HUDEP-2 (cell line): ENCODE measurements at regions not wholly inside any gene's neighbourhood (a gene's known extent, or its start where the extent isn't known, plus 50 kb on each side); places are given as distances from the start of the nearest gene placed in this dataset.
"Not testable (repeated sequence)": the region's sequence is repeated elsewhere in the genome, so short reads cannot be mapped to it uniquely, and the experiment has no call there.

ENCODE experiments used
- DNase-seq, 76 experiments: peaks; one replicate each; lab custom pipeline; 2025; ENCODE audit not compliant: unreplicated experiment in 76 of 76; lab: John Stamatoyannopoulos, UW

GRCh38 chr14:105723776-105724175 is 197.4 kb downstream of the TMEM121 start:
- not testable (repeated sequence) for DNase-seq

- DNase-seq, result not testable (repeated sequence)
These were observed 203.5 kb downstream of the TMEM121 start for GRCh38 chr14:105729825-105730368.

- DNase-seq, result not testable (repeated sequence)
These were observed 204.3 kb downstream of the TMEM121 start for GRCh38 chr14:105730731-105731130.

DNA sequence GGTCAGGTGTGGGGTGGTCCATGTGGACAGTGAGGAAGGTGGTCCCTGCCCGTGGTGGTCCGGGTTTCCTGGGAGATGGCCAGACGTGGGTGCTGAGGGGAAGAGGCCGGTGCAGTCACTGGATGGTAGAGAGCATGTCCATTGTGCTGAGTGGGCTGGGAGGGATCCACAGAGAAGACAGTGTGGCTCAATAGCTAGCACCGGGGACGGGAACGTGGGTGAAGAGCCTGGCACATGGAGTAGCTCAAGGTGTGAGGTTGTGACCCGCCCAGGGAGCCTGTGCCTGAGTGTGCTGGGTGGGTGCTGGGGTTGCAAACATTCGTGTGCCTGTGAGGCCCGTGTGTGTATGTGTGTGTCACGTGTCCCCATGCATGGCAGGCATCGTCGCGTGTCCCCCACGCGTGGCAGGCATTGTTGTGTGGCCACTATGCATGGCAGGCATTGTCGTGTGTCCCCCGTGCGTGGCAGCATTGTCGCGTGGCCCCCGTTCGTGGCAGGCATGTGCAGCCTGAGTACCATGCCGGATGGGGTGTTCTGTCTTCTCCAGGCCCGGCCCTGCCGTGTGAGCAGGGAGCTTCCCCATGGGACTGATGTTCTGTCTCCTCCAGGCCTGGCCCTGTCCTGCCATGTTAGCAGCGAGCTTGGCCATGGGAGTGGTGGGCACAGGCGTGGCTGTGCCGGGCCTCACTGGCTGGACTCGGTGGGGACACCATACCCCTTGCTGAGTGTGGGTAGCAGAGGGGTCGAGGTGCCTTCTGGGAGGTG is 205.0 kb downstream of the TMEM121 start:
- not testable (repeated sequence) for DNase-seq

DNA sequence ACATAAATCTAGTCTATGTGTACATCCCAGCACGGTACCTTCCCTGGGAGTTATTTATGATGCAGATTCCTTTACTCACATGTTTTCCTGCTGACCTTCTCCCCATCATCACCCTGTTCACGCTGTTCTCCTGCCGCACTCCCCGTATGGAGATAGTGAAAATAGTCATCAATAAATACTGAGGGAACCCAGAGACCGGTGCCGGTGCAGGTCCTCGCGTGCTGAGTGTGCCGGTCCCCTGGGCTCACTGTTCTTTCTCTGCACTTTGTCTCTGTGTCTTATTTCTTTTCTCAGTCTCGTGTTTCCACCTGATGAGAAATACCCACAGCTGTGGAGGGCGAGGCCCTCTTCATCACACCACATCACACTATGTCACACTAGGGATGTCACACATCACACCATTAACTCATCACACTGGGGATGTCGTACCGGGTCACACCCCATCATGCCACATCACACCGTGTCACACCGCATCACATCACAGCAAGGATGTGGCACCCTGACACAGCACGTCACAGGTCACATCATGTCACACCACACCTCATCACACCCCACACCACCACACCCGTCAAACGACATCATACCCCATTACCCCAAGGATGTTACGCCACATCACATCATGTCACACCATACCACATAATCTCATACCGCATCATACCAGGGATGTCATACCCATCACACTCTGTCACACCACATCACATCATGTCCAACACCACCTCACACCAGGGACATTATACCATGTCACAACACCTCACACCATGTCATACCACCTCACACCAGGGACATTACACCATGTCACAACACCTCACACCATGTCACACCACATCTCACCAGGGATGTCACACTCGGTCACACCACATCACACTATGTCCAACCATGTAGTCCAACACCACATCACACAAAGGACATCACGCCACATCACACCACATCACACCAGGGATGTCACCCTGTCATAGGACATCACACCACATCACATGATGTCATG is 207.0 kb downstream of the TMEM121 start:
- DNase-seq, result no peak

DNA sequence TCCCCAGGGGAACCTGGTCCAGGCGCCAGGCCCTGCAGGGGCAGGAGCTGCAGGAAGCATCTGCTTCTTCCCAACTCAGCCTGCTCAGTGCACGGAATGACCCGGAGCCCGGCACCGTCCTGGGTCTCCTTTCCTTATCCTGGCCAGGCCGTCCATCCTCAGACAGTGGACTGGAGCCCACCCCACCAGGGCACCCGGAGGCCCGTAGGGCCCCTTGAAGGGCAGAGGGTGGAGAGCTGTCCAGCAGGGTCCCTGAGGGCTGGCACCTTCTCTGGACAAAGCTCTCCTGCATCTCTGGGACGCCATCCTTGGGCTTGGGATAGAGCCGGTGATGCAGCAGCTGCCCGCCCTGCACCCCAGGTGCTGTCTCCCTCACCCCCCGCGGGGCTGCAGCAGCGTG is 207.9 kb downstream of the TMEM121 start:
- DNase-seq, result not testable (repeated sequence)

- DNase-seq, result not testable (repeated sequence)
These were observed 209.9 kb downstream of the TMEM121 start for GRCh38 chr14:105736331-105736730.

DNA sequence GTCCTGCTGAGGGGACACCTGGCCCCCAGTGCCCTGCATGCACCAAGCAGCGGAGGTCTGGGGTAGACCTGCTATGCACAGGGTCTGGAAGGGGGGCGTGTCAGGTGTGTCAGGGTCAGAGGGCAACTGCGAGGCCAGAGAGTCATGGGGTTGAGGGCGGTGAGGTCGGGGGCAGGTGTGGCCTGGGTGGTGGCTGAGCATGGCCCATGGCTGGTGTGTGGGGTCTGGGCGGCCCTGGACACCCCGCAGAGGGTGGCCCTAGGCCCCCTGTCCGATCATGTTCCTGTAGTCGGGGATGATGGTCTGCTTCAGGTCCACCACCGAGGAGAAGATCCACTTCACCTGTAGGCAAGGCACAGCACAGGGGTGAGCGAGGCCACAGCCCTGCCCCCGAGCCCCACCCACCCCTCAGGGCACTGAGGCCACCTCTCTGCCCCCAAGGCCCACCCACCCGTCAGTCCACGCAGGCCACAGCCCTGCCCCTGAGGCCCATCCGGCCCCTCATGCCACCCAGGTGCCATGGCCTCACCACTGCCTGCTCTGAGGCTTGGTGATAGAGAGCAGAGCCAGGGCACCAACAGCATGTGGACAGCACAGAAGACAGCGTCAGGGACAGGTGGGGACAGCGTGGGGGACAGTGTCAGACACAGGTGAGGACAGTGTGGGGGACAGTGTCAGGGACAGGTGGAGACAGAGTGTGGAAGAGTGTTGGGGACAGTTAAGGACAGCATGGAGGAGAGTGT is 211.3 kb downstream of the TMEM121 start:
- DNase-seq, result no peak

GRCh38 chr14:105738638-105739037 is 212.3 kb downstream of the TMEM121 start:
- DNase-seq, result no peak

DNA sequence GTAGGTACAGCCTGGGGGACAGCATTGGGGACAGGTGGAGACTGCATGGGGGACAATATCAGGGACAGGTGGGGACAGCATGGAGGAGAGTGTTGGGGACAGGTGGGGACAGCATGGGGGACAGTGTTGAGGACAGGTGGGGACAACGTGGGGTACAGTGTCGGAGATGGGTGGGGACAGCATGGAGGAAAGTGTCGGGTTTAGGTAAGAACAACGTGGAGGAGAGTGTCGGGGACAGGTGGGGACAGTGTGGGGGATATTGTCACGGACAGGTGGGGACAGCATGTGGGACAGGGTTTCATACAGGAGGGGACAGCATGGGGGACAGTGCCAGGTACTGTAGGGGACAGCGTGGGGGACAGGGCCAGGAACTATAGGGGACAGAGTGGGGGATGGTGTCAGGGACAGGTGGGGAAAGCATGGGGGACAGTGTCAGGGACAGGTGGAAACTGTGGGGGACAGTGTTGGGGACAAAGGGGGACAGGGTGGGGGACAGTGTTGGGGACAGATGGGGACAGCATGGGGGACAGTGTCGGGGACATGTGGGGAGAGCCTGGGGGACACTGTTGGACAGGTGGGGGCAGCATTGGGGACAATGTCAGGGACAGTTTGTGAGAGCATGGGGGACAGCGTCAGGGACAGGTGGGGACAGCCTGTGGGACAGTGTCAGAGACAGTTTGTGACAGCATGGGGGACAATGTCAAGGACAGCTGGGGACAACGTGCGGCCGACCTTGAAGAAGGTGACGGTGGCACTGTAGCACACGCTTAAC is 213.1 kb downstream of the TMEM121 start:
- DNase-seq, result no peak

- DNase-seq, result not testable (repeated sequence)
These were observed 213.9 kb downstream of the TMEM121 start for GRCh38 chr14:105740272-105740671.

DNA sequence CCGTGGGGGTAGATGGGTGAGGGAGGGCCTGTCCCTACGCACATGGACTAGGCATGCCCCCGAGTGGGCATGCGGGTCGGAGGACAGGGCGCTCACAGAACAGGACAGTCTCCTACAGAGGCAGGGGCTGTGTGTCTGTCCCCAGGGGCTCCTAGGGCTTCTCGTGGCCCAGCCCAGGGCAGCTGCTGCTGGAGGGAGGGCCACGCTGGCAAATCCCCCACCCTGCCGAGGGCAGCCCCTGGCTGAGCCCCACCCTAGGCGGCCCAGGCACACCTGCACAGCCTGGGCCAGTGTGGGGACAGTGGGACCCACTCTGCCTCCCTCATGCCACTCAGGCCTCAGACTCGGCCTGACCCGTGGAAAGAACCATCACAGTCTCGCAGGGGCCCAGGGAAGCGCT is 214.6 kb downstream of the TMEM121 start:
- not testable (repeated sequence) for DNase-seq

DNA sequence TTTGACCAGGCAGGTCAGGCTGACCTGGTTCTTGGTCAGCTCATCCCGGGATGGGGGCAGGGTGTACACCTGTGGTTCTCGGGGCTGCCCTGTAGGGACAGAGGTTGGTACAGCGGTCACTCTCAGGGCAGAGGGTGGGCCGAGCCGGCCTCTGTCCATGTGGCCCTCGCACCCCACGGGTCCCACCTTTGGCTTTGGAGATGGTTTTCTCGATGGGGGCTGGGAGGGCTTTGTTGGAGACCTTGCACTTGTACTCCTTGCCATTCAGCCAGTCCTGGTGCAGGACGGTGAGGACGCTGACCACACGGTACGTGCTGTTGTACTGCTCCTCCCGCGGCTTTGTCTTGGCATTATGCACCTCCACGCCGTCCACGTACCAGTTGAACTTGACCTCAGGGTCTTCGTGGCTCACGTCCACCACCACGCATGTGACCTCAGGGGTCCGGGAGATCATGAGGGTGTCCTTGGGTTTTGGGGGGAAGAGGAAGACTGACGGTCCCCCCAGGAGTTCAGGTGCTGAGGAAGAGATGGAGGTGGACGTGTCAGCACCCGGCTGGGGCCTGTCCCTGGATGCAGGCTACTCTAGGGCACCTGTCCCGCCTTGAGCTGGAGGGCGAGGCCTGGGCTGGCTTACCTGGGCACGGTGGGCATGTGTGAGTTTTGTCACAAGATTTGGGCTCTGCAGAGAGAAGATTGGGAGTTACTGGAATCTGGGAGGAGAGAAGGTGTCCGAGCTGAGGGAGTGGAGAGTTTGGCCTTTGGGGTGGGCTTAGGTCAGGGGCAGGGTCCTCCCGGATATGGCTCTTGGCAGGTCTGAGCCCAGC is 215.5 kb downstream of the TMEM121 start:
- not testable (repeated sequence) for DNase-seq

GRCh38 chr14:105742531-105742848 is 216.1 kb downstream of the TMEM121 start:
- no peak for DNase-seq

- DNase-seq, result not testable (repeated sequence)
These were observed 216.7 kb downstream of the TMEM121 start for GRCh38 chr14:105742904-105743701.

- DNase-seq, result not testable (repeated sequence)
These were observed 217.9 kb downstream of the TMEM121 start for GRCh38 chr14:105744213-105744787.

DNA sequence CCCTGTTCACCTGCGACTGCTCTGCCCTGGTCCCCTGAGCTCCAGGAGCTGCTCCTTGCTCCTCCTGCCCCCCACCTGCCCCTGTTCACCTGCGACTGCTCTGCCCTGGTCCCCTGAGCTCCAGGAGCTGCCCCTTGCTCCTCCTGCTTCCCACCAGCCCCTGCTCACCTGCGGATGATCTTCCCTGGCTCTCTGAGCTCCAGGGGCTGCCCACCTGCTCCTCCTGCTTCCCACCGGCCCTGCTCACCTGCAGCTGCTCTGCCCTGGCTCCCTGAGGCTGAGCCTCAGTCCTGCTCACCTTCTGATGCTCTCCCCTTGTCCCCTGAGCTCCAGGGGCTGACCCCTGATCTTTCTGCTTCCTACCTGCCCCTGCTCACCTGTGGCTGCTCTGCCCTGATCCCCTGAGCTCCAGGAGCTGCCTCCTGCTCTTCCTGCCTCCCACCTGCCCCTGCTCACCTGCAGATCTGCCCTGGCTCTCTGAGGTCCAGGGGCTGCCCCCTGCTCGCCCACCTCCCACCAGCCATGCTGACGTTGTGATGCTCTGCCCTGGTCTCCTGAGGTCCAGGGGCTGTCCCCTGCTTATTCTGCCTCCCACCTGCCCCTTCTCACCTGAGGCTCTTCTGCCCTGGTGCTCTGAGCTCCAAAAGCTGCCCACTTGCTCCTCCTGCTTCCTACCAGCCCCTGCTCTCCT is 219.2 kb downstream of the TMEM121 start:
- DNase-seq, result no peak
